GM12892 (cell line): ENCODE measurements at regions not wholly inside any gene's neighbourhood (a gene's known extent, or its start where the extent isn't known, plus 50 kb on each side); places are given as distances from the start of the nearest gene placed in this dataset.

Source experiments
- DNase-seq: peaks from one replicate; pipeline ENCODE4 v3.0.0; 2011; ENCODE audit not compliant: insufficient read length
- FAIRE-seq: peaks from 2 replicates; lab custom pipeline; 2011; peaks lifted over from hg19 to GRCh38; lab: Jason Lieb, UNC
- POLR2A ChIP-seq: IDR thresholded peaks from 2 replicates; pipeline ENCODE4 v1.6.1; 2011; ENCODE audit warnings: low read depth, low read length, control low read depth
- POLR2AphosphoS5 ChIP-seq: IDR thresholded peaks from 2 replicates; pipeline ENCODE4 v1.6.1; 2011; ENCODE audit warnings: low read depth, low read length, control low read depth
- TAF1 ChIP-seq: IDR thresholded peaks from 2 replicates; pipeline ENCODE4 v1.6.1; 2011; ENCODE audit warnings: low read depth, mild to moderate bottlenecking, control low read depth, low read length, borderline replicate concordance

DNA sequence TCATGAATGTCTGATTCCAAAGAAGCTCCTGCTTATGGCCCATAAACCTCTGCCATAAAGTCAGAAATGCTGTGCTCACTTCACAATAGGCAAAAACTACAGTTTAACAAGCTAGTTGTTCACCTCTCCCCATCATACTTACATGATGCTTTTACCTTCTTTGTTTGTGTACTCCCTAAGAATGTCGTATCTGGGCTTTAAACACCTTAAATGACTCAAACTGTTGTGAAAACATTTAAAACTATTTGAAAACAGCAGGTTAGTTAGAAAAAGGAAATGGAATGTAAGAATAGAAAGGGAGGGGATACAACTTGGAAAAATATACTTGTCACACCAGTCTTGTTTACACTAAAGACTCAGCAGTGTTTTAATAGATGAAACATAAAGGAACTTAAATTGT, 128.2 kb upstream of the AGR3 start:
- FAIRE-seq (peak; percentile 27), DNase-seq (no peak)
- TF ChIP-seq POLR2AphosphoS5 (no peak), POLR2A (no peak), TAF1 (no peak)

- no peak for TF ChIP-seq POLR2AphosphoS5
- TF ChIP-seq POLR2A, result no peak
- DNase-seq (no peak), FAIRE-seq (peak; percentile 72)
Measured at GRCh38 chr7:17010637-17011300, 129.0 kb upstream of the AGR3 start.

DNA sequence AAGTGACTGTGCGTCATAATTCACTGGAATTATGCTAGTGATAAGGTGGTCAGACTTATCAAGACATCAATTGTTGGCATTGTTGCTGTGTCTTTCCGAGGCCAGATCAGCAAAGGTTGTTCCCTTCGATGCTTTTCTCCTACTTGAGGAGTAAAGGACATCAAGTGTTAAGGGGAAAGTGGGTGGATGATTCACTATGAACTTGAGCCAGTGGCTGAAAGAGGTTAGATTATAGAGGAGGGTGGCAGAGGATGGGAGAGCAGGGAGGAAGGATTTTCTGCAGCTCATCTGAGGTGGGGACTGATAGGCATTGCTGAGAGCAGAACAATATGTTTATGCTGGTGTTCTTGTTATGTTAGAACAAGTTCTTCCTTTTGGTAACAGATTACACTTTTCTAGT, 131.4 kb upstream of the AGR3 start:
- TF ChIP-seq POLR2A, result no peak
- TF ChIP-seq POLR2AphosphoS5, result no peak
- no peak for TF ChIP-seq TAF1
- FAIRE-seq, result peak; percentile 50
- no peak for DNase-seq

DNA sequence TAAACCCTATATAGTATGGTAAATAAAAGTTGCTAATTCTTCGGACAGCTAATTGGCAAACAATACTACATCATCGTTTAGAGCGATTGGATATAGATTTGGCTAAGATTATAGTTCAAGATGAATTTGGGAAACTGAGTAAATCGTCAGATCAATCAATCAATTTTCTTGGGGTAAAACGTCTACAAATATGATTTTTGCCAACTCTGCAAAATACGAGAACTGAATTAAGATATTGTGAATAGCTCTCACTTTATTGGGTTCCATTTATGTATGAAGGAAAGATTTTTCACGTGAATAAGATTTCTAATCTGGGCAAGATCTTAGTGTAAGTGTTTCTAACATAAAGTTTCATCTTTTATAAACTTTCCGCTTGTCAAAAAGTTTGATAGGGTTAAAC, 132.9 kb upstream of the AGR3 start:
- TF ChIP-seq POLR2AphosphoS5 (no peak), POLR2A (no peak), TAF1 (no peak)
- FAIRE-seq (no peak), DNase-seq (no peak)

- TF ChIP-seq POLR2AphosphoS5 (no peak), POLR2A (no peak), TAF1 (no peak)
- DNase-seq, result no peak
- no peak for FAIRE-seq
Measured at GRCh38 chr7:17015598-17016031, 133.8 kb upstream of the AGR3 start.

- FAIRE-seq (peak; percentile 38), DNase-seq (no peak)
- no peak for TF ChIP-seq POLR2A
- no peak for TF ChIP-seq POLR2AphosphoS5
- no peak for TF ChIP-seq TAF1
Measured at GRCh38 chr7:17016402-17017010, 134.7 kb upstream of the AGR3 start.

GRCh38 chr7:17019106-17019505, 137.3 kb upstream of the AGR3 start:
- TF ChIP-seq POLR2AphosphoS5 (no peak), TAF1 (no peak), POLR2A (no peak)
- DNase-seq (no peak), FAIRE-seq (no peak)

DNA sequence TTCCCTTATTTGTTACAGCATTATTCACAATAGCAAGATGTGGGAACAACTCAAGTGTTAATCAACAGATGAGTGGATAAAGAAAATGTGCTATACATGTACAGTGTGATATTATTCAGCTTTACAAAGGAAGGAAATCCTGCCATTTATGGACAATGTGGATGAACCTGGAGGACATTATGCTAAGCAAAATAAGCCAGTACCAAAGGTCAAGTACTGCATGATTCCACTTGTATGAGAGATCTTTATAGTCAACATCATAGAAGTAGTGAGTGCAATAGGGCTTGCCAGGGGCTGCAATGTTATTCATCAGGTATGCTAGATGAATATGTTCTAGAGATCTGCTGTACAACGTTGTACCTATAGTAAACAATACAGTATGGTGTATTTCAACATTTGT, 138.5 kb upstream of the AGR3 start:
- FAIRE-seq, result peak; percentile 56
- no peak for DNase-seq
- no peak for TF ChIP-seq POLR2A
- no peak for TF ChIP-seq TAF1
- TF ChIP-seq POLR2AphosphoS5, result no peak

- no peak for DNase-seq
- no peak for TF ChIP-seq TAF1
- no peak for TF ChIP-seq POLR2AphosphoS5
- no peak for TF ChIP-seq POLR2A
- FAIRE-seq, result no peak
Measured at GRCh38 chr7:17021205-17021604, 139.4 kb upstream of the AGR3 start.

- TF ChIP-seq TAF1, result no peak
- FAIRE-seq (no peak), DNase-seq (no peak)
Measured at GRCh38 chr7:17022920-17023319, 141.1 kb upstream of the AGR3 start.

- DNase-seq (no peak), FAIRE-seq (no peak)
- TF ChIP-seq POLR2A, result no peak
- no peak for TF ChIP-seq POLR2AphosphoS5
- TF ChIP-seq TAF1, result no peak
Measured at GRCh38 chr7:17026269-17026668, 144.5 kb upstream of the AGR3 start.

- DNase-seq, result no peak
- no peak for FAIRE-seq
- TF ChIP-seq POLR2AphosphoS5 (no peak), POLR2A (no peak), TAF1 (no peak)
Measured at GRCh38 chr7:17027143-17027788, 145.5 kb upstream of the AGR3 start.
